ENCODE measurements at regions not wholly inside any gene's neighbourhood (a gene's known extent, or its start where the extent isn't known, plus 50 kb on each side); places are given as distances from the start of the nearest gene placed in this dataset.

- TF ChIP-seq RAD21 (IDR thresholded peaks at IDR 0.05; ENCODE audit: low read depth) (no peak), POLR2AphosphoS5 (IDR thresholded peaks at IDR 0.05; ENCODE audit: low read depth, low read length) (no peak), EZH2 (IDR thresholded peaks at IDR 0.05) (no peak), CEBPB (IDR thresholded peaks at IDR 0.05; ENCODE audit: low read depth) (no peak), FOSL1 (IDR thresholded peaks at IDR 0.05; ENCODE audit: low read depth) (no peak)
These were observed 121.3 kb downstream of the C12orf75 start for GRCh38 chr12:105451798-105452197.
